ENCODE measurements at regions not wholly inside any gene's neighbourhood (a gene's known extent, or its start where the extent isn't known, plus 50 kb on each side); places are given as distances from the start of the nearest gene placed in this dataset.
A peak's percentile ranks its signal among the peaks of the same experiment; 100 is the strongest.

- Histone ChIP-seq H3K4me3 (ENCODE audit: low read depth in 1 of 3, low read length in 3 of 3) (no peak overlapping the region), H3K27ac (ENCODE audit: low read depth in 1 of 3, low read length in 2 of 3) (no peak overlapping the region), H3K9me3 (ENCODE audit: control insufficient read depth in 2 of 2, insufficient read depth in 1 of 2, low read depth in 1 of 2, low read length in 1 of 2) (peaks cover 0 to 3% of the 10 kb centered on the region in 2 donors), H3K27me3 (ENCODE audit: control insufficient read depth in 3 of 3, insufficient read depth in 3 of 3, low read length in 3 of 3) (peaks cover 0 to 3% (median 0%) of the 10 kb centered on the region in 3 donors), H3K4me1 (ENCODE audit: control insufficient read depth in 3 of 3, insufficient read depth in 2 of 3, low read depth in 1 of 3, low read length in 2 of 3) (peaks cover 0 to 22% (median 0%) of the 10 kb centered on the region in 3 donors), H3K36me3 (ENCODE audit: control insufficient read depth in 3 of 3, insufficient read depth in 2 of 3, low read depth in 1 of 3, low read length in 3 of 3) (no peaks in the 10 kb centered on the region)
- 83 to 93% (median 88%) methylated on average over 7 of the region's 7 CpGs for WGBS, 3 donors
- FAIRE-seq (no peak), DNase-seq (no peak)
These were observed 123.7 kb upstream of the NCK2 start for GRCh38 chr2:105621038-105621437.

- H3K36me3 ChIP-seq (ENCODE audit: control insufficient read depth in 3 of 3, insufficient read depth in 2 of 3, low read depth in 1 of 3, low read length in 3 of 3): no peaks in the 10 kb centered on the region
- H3K27me3 ChIP-seq (ENCODE audit: control insufficient read depth in 3 of 3, insufficient read depth in 3 of 3, low read length in 3 of 3): peaks cover 0 to 3% (median 0%) of the 10 kb centered on the region in 3 donors
- DNase-seq: no peak
- no peak overlapping the region for H3K27ac ChIP-seq (ENCODE audit: low read depth in 1 of 3, low read length in 2 of 3)
- H3K4me1 ChIP-seq (ENCODE audit: control insufficient read depth in 3 of 3, insufficient read depth in 2 of 3, low read depth in 1 of 3, low read length in 2 of 3): peaks cover 0 to 34% (median 0%) of the 10 kb centered on the region in 3 donors
- H3K9me3 ChIP-seq (ENCODE audit: control insufficient read depth in 2 of 2, insufficient read depth in 1 of 2, low read depth in 1 of 2, low read length in 1 of 2): no peaks in the 10 kb centered on the region
- no peak overlapping the region for H3K4me3 ChIP-seq (ENCODE audit: low read depth in 1 of 3, low read length in 3 of 3)
- 69 to 74% (median 73%) methylated on average over 4 of the region's 4 CpGs for WGBS, 3 donors
- FAIRE-seq: no peak
These were observed 126.4 kb upstream of the NCK2 start for GRCh38 chr2:105618351-105618659.

DNA sequence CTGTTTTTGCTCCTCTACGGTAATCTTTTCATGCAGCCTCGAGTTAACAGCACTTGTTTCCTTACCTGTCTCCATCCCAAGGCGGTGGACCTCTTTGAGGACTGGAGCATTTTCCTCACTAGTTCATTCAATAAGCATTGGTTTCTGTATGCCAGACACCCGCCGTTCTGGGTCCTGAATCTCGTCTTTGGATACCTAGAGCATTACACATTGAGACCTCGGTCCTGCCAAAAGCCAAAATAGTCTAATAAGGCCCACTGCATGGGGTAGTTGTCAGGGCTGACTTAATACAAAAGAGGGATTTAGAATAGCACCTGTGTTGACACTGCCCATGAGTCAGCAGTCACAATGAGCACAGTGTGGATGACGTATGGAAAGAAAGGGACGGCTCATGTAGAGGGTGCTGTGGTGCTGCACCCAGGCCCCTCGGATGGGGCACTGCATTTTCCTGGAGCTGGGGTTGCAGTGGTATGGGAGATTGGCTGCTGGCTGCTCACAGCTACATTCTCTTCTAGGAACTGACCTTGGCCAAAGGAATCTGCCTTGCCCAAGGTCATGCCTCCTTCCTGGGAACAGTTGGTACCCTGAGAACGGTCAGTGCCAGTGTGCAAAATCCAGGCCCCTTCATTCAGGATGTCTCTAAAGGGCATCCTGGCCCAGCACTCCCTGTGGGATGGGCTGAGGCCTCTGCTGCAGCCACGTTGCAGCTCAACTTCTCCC, 126.9 kb upstream of the NCK2 start:
- Histone ChIP-seq H3K36me3 (ENCODE audit: control insufficient read depth in 3 of 3, insufficient read depth in 2 of 3, low read depth in 1 of 3, low read length in 3 of 3) (no peaks in the 10 kb centered on the region), H3K4me1 (ENCODE audit: control insufficient read depth in 3 of 3, insufficient read depth in 2 of 3, low read depth in 1 of 3, low read length in 2 of 3) (peaks cover 0 to 38% (median 0%) of the 10 kb centered on the region in 3 donors), H3K4me3 (ENCODE audit: low read depth in 1 of 3, low read length in 3 of 3) (no peak overlapping the region), H3K27ac (ENCODE audit: low read depth in 1 of 3, low read length in 2 of 3) (no peak overlapping the region), H3K9me3 (ENCODE audit: control insufficient read depth in 2 of 2, insufficient read depth in 1 of 2, low read depth in 1 of 2, low read length in 1 of 2) (no peaks in the 10 kb centered on the region), H3K27me3 (ENCODE audit: control insufficient read depth in 3 of 3, insufficient read depth in 3 of 3, low read length in 3 of 3) (peaks cover 0 to 3% (median 0%) of the 10 kb centered on the region in 3 donors)
- WGBS, 3 donors: 35 to 72% (median 51%) methylated on average over 12 of the region's 12 CpGs
- DNase-seq (peak; percentile 68 to 81), FAIRE-seq (no peak)

DNA sequence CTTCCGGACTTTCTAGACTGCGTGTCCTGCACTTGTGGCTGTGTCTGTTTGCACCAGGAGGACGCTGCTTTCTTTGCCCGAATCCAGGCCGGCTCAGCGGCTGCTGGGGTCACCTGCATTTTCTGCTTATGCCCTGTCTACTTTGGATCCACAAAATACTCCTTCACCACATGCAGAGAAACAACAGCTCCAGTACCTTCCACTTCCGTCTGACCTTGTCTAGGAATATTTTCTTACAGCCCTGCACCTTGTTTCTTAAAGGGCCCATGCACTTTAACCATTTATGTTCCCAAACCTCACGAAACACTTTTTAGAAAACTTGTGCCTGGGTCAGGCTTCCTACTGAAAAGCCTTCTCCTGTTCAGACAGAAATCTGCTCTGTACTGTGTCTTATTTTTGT, 129.4 kb upstream of the NCK2 start:
- WGBS, 3 donors: 13 to 66% (median 51%) methylated on average over 8 of the region's 8 CpGs
- DNase-seq: peak; percentile 53 to 65
- peak overlapping the region in 2 of 3 donors; percentile 37 to 48 for H3K27ac ChIP-seq (ENCODE audit: low read depth in 1 of 3, low read length in 2 of 3)

DNA sequence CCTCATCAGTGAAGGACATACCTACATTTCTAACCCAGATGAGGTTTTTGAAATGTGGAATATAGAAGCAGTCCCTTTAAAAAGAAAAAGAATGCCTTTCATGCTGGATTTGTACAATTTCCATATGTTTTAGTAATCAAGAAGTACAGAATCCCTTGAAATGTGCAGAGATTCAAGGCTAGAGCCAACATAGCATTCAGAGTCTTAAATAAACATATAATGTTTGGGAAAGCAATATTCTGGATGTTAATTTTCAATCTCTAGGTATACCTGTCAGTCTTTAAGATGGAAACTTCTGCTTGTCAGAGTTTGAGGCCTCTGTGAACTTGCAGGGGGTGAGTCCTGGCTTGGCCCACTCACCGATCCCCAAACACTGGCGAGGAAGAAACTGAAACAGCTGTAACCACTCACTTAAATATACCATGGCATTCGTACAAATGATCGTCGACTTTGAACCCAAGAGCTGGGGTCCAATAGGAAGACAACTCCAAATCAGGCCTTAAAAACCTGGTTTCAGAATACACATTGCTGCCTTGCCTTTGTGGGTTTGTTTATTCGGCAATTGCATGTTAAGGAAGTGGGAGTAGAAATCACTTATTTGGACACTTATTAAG, 132.8 kb upstream of the NCK2 start:
- FAIRE-seq: no peak
- WGBS, 3 donors: 12 to 42% (median 28%) methylated on average over 6 of the region's 6 CpGs
- Histone ChIP-seq H3K4me3 (ENCODE audit: low read depth in 1 of 3, low read length in 3 of 3) (no peak overlapping the region), H3K9me3 (ENCODE audit: control insufficient read depth in 2 of 2, insufficient read depth in 1 of 2, low read depth in 1 of 2, low read length in 1 of 2) (no peaks in the 10 kb centered on the region), H3K36me3 (ENCODE audit: control insufficient read depth in 3 of 3, insufficient read depth in 2 of 3, low read depth in 1 of 3, low read length in 3 of 3) (no peaks in the 10 kb centered on the region), H3K4me1 (ENCODE audit: control insufficient read depth in 3 of 3, insufficient read depth in 2 of 3, low read depth in 1 of 3, low read length in 2 of 3) (peaks cover 4 to 63% (median 7%) of the 10 kb centered on the region in 3 donors), H3K27ac (ENCODE audit: low read depth in 1 of 3, low read length in 2 of 3) (peak overlapping the region; percentile 37 to 59 (median 42)), H3K27me3 (ENCODE audit: control insufficient read depth in 3 of 3, insufficient read depth in 3 of 3, low read length in 3 of 3) (no peaks in the 10 kb centered on the region)
- DNase-seq: peak; percentile 79 to 83

More for the DNA sequence above, 129.4 kb upstream of the NCK2 start:
- no peak for FAIRE-seq
- no peaks in the 10 kb centered on the region for H3K9me3 ChIP-seq (ENCODE audit: control insufficient read depth in 2 of 2, insufficient read depth in 1 of 2, low read depth in 1 of 2, low read length in 1 of 2)
- no peaks in the 10 kb centered on the region for H3K27me3 ChIP-seq (ENCODE audit: control insufficient read depth in 3 of 3, insufficient read depth in 3 of 3, low read length in 3 of 3)
- H3K4me1 ChIP-seq (ENCODE audit: control insufficient read depth in 3 of 3, insufficient read depth in 2 of 3, low read depth in 1 of 3, low read length in 2 of 3): peaks cover 0 to 54% (median 5%) of the 10 kb centered on the region in 3 donors
- peak overlapping the region in 2 of 3 donors; percentile 38 to 62 for H3K4me3 ChIP-seq (ENCODE audit: low read depth in 1 of 3, low read length in 3 of 3)
- no peaks in the 10 kb centered on the region for H3K36me3 ChIP-seq (ENCODE audit: control insufficient read depth in 3 of 3, insufficient read depth in 2 of 3, low read depth in 1 of 3, low read length in 3 of 3)

DNA sequence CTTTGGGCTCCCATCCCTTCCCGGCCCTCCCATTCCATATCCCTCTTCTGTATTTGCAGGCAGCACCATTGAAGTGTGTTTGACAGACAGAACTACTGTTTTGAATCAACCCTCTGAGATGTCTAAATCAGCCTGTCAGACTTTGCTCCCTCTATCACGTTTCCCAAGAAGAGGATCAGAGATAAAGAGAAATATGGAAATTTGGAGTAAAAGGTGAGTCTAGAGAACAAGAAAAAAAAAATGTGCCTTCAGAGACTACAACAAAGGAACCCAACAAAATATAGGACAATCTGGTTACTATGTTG, 133.4 kb upstream of the NCK2 start:
- 20 to 75% (median 40%) methylated on average over 2 of the region's 2 CpGs for WGBS, 3 donors
- H3K27me3 ChIP-seq (ENCODE audit: control insufficient read depth in 3 of 3, insufficient read depth in 3 of 3, low read length in 3 of 3): no peaks in the 10 kb centered on the region
- FAIRE-seq: no peak
- H3K27ac ChIP-seq (ENCODE audit: low read depth in 1 of 3, low read length in 2 of 3): peak overlapping the region in 1 of 3 donors; percentile 59
- no peak overlapping the region for H3K4me3 ChIP-seq (ENCODE audit: low read depth in 1 of 3, low read length in 3 of 3)
- H3K9me3 ChIP-seq (ENCODE audit: control insufficient read depth in 2 of 2, insufficient read depth in 1 of 2, low read depth in 1 of 2, low read length in 1 of 2): no peaks in the 10 kb centered on the region
- H3K36me3 ChIP-seq (ENCODE audit: control insufficient read depth in 3 of 3, insufficient read depth in 2 of 3, low read depth in 1 of 3, low read length in 3 of 3): no peaks in the 10 kb centered on the region
- H3K4me1 ChIP-seq (ENCODE audit: control insufficient read depth in 3 of 3, insufficient read depth in 2 of 3, low read depth in 1 of 3, low read length in 2 of 3): peaks cover 4 to 63% (median 7%) of the 10 kb centered on the region in 3 donors
- peak; percentile 54 to 67 for DNase-seq

DNA sequence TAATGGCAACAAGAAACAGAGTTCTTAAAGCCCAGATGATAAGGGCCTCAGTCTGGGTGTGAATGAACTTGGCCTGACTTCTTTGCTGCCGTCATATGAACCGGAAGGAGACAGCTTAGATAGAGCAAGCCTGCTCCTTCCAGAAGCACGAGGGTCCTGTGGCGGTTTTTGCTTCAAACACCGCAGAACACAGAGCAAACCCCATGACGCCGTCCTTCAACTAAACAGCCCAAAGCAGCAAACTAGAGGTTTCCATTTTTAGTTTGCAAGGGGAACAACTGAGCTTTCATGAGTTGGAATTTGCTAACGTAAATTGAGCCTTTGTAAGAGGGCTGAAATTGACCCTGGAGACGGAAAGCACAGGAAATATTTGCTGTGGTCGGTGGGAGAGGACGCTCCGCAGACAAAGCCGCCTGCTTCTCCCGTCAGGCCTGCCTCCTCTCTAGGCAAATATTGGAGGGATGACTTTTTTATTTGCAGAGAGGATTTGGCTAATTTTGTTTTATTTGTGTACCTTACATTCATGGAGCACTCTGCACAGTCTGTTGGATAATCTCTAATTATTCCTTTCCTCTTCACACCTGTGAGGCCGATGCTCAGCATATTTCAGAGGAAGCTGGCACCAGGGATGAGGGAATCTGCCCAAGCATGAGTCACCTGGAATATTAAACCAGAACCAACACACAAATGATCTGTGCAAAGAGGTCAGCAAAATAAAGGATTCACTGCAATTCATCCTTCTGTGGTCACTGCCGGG, 134.0 kb upstream of the NCK2 start:
- no peaks in the 10 kb centered on the region for H3K27me3 ChIP-seq (ENCODE audit: control insufficient read depth in 3 of 3, insufficient read depth in 3 of 3, low read length in 3 of 3)
- no peaks in the 10 kb centered on the region for H3K9me3 ChIP-seq (ENCODE audit: control insufficient read depth in 2 of 2, insufficient read depth in 1 of 2, low read depth in 1 of 2, low read length in 1 of 2)
- no peaks in the 10 kb centered on the region for H3K36me3 ChIP-seq (ENCODE audit: control insufficient read depth in 3 of 3, insufficient read depth in 2 of 3, low read depth in 1 of 3, low read length in 3 of 3)
- H3K4me1 ChIP-seq (ENCODE audit: control insufficient read depth in 3 of 3, insufficient read depth in 2 of 3, low read depth in 1 of 3, low read length in 2 of 3): peaks cover 4 to 58% (median 7%) of the 10 kb centered on the region in 3 donors
- peak overlapping the region; percentile 18 to 59 (median 55) for H3K27ac ChIP-seq (ENCODE audit: low read depth in 1 of 3, low read length in 2 of 3)
- H3K4me3 ChIP-seq (ENCODE audit: low read depth in 1 of 3, low read length in 3 of 3): no peak overlapping the region
- FAIRE-seq (no peak), DNase-seq (peak in 1 of 2 donors; percentile 58)
- WGBS, 3 donors: 56 to 72% (median 57%) methylated on average over 16 of the region's 16 CpGs

- Histone ChIP-seq H3K4me3 (ENCODE audit: low read depth in 1 of 3, low read length in 3 of 3) (no peak overlapping the region), H3K27ac (ENCODE audit: low read depth in 1 of 3, low read length in 2 of 3) (peak overlapping the region; percentile 24 to 59 (median 55)), H3K36me3 (ENCODE audit: control insufficient read depth in 3 of 3, insufficient read depth in 2 of 3, low read depth in 1 of 3, low read length in 3 of 3) (no peaks in the 10 kb centered on the region), H3K27me3 (ENCODE audit: control insufficient read depth in 3 of 3, insufficient read depth in 3 of 3, low read length in 3 of 3) (no peaks in the 10 kb centered on the region), H3K4me1 (ENCODE audit: control insufficient read depth in 3 of 3, insufficient read depth in 2 of 3, low read depth in 1 of 3, low read length in 2 of 3) (peaks cover 4 to 54% (median 7%) of the 10 kb centered on the region in 3 donors), H3K9me3 (ENCODE audit: control insufficient read depth in 2 of 2, insufficient read depth in 1 of 2, low read depth in 1 of 2, low read length in 1 of 2) (no peaks in the 10 kb centered on the region)
- DNase-seq (peak; percentile 57 to 64), FAIRE-seq (no peak)
- 26 to 54% (median 32%) methylated on average over 13 of the region's 13 CpGs for WGBS, 3 donors
These were observed 134.8 kb upstream of the NCK2 start for GRCh38 chr2:105609746-105610402.
